ENCODE measurements at regions not wholly inside any gene's neighbourhood (a gene's known extent, or its start where the extent isn't known, plus 50 kb on each side); places are given as distances from the start of the nearest gene placed in this dataset.

DNA sequence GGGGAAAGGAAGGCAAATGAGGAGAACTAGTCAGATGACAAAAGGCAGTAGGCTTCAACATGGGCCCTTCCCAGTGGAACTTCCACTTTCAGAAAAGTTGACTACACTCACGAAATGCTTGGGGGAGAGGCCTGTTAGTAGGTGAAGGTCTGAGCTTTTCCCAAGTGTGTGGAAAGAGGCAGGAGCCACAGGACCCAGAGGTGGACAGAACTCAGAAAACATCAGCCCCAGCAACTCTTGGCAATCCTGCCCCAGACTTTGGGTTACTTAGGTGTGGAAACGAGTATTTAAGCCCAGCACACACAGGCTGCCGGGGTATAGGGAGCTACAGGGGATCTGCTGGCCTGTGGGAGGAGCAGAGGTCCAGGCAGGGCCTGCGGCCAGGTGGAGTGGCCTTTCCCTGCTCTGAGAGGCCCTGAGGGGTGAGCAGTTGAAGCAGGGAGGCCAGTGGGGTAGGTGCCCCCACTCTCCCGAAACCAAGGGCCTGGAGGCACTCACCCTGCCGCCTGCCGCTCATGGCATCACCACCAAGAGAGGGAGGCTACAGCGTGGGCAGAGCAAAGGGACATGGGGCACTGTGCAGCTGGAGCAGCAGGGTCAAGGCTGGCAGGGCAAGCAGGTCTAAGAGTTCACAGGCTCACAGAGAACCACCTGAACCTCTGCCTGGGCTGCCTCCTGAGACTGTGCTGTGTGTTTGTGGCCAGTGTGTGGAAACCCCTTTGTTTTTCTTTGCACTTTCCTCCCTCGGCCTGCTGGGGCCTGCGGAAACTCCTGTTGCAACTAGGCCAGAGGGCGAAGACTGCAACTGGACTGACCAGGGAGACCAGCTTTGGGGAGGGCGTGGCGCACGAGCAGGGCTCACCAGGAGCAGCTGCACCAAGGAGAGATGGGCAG, 130.7 kb upstream of the SERTAD2 start (continued):
- TF ChIP-seq, protein P1, sequence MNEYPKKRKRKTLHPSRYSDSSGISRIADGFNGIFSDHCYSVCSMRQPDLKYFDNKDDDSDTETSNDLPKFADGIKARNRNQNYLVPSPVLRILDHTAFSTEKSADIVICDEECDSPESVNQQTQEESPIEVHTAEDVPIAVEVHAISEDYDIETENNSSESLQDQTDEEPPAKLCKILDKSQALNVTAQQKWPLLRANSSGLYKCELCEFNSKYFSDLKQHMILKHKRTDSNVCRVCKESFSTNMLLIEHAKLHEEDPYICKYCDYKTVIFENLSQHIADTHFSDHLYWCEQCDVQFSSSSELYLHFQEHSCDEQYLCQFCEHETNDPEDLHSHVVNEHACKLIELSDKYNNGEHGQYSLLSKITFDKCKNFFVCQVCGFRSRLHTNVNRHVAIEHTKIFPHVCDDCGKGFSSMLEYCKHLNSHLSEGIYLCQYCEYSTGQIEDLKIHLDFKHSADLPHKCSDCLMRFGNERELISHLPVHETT (CRISPR knock-in tag; conservative IDR thresholded peaks at IDR 0.05), result no peak
- TF ChIP-seq, protein P2, sequence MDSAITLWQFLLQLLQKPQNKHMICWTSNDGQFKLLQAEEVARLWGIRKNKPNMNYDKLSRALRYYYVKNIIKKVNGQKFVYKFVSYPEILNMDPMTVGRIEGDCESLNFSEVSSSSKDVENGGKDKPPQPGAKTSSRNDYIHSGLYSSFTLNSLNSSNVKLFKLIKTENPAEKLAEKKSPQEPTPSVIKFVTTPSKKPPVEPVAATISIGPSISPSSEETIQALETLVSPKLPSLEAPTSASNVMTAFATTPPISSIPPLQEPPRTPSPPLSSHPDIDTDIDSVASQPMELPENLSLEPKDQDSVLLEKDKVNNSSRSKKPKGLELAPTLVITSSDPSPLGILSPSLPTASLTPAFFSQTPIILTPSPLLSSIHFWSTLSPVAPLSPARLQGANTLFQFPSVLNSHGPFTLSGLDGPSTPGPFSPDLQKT (CRISPR knock-in tag; IDR thresholded peaks at IDR 0.05; ENCODE audit: borderline replicate concordance), result no peak
- no peak for TF ChIP-seq ZNF670 (CRISPR knock-in tag; IDR thresholded peaks at IDR 0.05; ENCODE audit: borderline replicate concordance)
- TF ChIP-seq ZFP37 (CRISPR knock-in tag; IDR thresholded peaks at IDR 0.05; ENCODE audit: borderline replicate concordance), result no peak
- TF ChIP-seq, protein P3, sequence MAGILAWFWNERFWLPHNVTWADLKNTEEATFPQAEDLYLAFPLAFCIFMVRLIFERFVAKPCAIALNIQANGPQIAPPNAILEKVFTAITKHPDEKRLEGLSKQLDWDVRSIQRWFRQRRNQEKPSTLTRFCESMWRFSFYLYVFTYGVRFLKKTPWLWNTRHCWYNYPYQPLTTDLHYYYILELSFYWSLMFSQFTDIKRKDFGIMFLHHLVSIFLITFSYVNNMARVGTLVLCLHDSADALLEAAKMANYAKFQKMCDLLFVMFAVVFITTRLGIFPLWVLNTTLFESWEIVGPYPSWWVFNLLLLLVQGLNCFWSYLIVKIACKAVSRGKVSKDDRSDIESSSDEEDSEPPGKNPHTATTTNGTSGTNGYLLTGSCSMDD (CRISPR knock-in tag; IDR thresholded peaks at IDR 0.05), result no peak
- TF ChIP-seq SOX6 (IDR thresholded peaks at IDR 0.05), result no peak
- TF ChIP-seq SOX6 (CRISPR knock-in tag; IDR thresholded peaks at IDR 0.05), result peak; percentile 95
- no peak for TF ChIP-seq KLF13 (CRISPR knock-in tag; IDR thresholded peaks at IDR 0.05)
- TF ChIP-seq ZNF354B (CRISPR knock-in tag; IDR thresholded peaks at IDR 0.05), result no peak
- TF ChIP-seq PHF21A (CRISPR knock-in tag; IDR thresholded peaks at IDR 0.05), result peak; percentile 80
- TF ChIP-seq PCBP1 (IDR thresholded peaks at IDR 0.05; ENCODE audit: borderline replicate concordance, low read depth, low read length), result no peak
- no peak for TF ChIP-seq ZNF720 (CRISPR knock-in tag; IDR thresholded peaks at IDR 0.05)
- TF ChIP-seq KDM5B (CRISPR knock-in tag; IDR thresholded peaks at IDR 0.05; ENCODE audit: borderline replicate concordance), result peak; percentile 93
- TF ChIP-seq, protein P4, sequence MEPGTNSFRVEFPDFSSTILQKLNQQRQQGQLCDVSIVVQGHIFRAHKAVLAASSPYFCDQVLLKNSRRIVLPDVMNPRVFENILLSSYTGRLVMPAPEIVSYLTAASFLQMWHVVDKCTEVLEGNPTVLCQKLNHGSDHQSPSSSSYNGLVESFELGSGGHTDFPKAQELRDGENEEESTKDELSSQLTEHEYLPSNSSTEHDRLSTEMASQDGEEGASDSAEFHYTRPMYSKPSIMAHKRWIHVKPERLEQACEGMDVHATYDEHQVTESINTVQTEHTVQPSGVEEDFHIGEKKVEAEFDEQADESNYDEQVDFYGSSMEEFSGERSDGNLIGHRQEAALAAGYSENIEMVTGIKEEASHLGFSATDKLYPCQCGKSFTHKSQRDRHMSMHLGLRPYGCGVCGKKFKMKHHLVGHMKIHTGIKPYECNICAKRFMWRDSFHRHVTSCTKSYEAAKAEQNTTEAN (CRISPR knock-in tag; conservative IDR thresholded peaks at IDR 0.05), result no peak
- TF ChIP-seq SIN3B (IDR thresholded peaks at IDR 0.05; ENCODE audit: low read length), result no peak
- TF ChIP-seq MEF2D (CRISPR knock-in tag; IDR thresholded peaks at IDR 0.05), result peak; percentile 56
- TF ChIP-seq ZNF629 (CRISPR knock-in tag; conservative IDR thresholded peaks at IDR 0.05), result peak; percentile 39; the same call in 1 of the 2 replicates
- TF ChIP-seq RXRA (CRISPR knock-in tag; IDR thresholded peaks at IDR 0.05), result peak; percentile 93
- no peak for TF ChIP-seq SIN3A (IDR thresholded peaks at IDR 0.05; ENCODE audit: borderline replicate concordance, low read depth, low read length)
- TF ChIP-seq, protein P5, sequence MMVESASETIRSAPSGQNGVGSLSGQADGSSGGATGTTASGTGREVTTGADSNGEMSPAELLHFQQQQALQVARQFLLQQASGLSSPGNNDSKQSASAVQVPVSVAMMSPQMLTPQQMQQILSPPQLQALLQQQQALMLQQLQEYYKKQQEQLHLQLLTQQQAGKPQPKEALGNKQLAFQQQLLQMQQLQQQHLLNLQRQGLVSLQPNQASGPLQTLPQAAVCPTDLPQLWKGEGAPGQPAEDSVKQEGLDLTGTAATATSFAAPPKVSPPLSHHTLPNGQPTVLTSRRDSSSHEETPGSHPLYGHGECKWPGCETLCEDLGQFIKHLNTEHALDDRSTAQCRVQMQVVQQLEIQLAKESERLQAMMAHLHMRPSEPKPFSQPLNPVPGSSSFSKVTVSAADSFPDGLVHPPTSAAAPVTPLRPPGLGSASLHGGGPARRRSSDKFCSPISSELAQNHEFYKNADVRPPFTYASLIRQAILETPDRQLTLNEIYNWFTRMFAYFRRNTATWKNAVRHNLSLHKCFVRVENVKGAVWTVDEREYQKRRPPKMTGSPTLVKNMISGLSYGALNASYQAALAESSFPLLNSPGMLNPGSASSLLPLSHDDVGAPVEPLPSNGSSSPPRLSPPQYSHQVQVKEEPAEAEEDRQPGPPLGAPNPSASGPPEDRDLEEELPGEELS (CRISPR knock-in tag; IDR thresholded peaks at IDR 0.05), result peak; percentile 70
- no peak for TF ChIP-seq PAF1 (CRISPR knock-in tag; IDR thresholded peaks at IDR 0.05)
- TF ChIP-seq HNRNPK (IDR thresholded peaks at IDR 0.05; ENCODE audit: low read depth, low read length, poor library complexity, severe bottlenecking), result no peak
- TF ChIP-seq NFE2L2 (IDR thresholded peaks at IDR 0.05; ENCODE audit: low read length), result no peak
- peak; percentile 31; the same call in 1 of the 2 replicates for TF ChIP-seq ZNF644 (CRISPR knock-in tag; IDR thresholded peaks at IDR 0.05; ENCODE audit: low read depth)

Measured in HepG2 (cell line).